ENCODE measurements at regions not wholly inside any gene's neighbourhood (a gene's known extent, or its start where the extent isn't known, plus 50 kb on each side); places are given as distances from the start of the nearest gene placed in this dataset.

DNA sequence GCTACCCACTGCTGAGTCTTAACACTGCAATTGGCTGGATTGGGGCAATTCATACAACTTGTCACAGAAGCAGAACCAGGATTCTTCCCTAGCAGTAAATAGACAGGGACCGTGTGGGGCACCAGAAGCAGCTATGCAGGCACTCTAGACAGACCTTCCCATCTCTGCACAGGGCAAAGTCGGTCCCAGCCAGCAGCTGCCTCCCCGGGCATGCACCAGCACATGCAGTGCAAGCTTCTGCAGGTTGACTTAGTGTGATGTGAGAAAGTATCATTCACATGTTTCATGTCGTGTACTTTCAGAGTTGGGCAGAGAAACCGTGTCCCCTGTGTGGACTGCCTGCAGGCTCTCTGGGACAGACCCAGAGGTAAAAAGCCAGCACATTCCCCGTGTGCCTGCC, 98.0 kb upstream of the FOXA2 start:
- TF ChIP-seq, protein P1, sequence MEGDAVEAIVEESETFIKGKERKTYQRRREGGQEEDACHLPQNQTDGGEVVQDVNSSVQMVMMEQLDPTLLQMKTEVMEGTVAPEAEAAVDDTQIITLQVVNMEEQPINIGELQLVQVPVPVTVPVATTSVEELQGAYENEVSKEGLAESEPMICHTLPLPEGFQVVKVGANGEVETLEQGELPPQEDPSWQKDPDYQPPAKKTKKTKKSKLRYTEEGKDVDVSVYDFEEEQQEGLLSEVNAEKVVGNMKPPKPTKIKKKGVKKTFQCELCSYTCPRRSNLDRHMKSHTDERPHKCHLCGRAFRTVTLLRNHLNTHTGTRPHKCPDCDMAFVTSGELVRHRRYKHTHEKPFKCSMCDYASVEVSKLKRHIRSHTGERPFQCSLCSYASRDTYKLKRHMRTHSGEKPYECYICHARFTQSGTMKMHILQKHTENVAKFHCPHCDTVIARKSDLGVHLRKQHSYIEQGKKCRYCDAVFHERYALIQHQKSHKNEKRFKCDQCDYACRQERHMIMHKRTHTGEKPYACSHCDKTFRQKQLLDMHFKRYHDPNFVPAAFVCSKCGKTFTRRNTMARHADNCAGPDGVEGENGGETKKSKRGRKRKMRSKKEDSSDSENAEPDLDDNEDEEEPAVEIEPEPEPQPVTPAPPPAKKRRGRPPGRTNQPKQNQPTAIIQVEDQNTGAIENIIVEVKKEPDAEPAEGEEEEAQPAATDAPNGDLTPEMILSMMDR (conservative IDR thresholded peaks at IDR 0.05; ENCODE audit: low read depth, low read length) = no peak
- TF ChIP-seq MAZ (IDR thresholded peaks at IDR 0.05; ENCODE audit: borderline replicate concordance, low read depth, low read length) (no peak), MAFK (IDR thresholded peaks at IDR 0.05; ENCODE audit: low read depth, low read length) (no peak), MXI1 (IDR thresholded peaks at IDR 0.05; ENCODE audit: borderline replicate concordance, low read depth, low read length) (no peak)
